Astrocyte (in vitro differentiated cells and primary cell): ENCODE measurements at regions not wholly inside any gene's neighbourhood (a gene's known extent, or its start where the extent isn't known, plus 50 kb on each side); places are given as distances from the start of the nearest gene placed in this dataset.
"Not testable (repeated sequence)": the region's sequence is repeated elsewhere in the genome, so short reads cannot be mapped to it uniquely, and the experiment has no call there.

Source experiments
- DNase-seq: peaks from one replicate; pipeline ENCODE4 v3.0.0-alpha.2; 2010; ENCODE audit warnings: low read depth
- FAIRE-seq: peaks from 2 replicates; lab custom pipeline; 2011; peaks lifted over from hg19 to GRCh38; lab: Jason Lieb, UNC
- H2AFZ ChIP-seq: 2 replicates; pipeline ENCODE4 v1.6.0; 2012; ENCODE audit warnings: low read depth, low read length, inconsistent platforms
- H3K27ac ChIP-seq: 2 replicates; pipeline ENCODE4 v1.5.1; 2011; ENCODE audit warnings: low read depth, low read length, inconsistent platforms
- H3K27me3 ChIP-seq: 2 replicates; pipeline ENCODE4 v1.6.0; 2011; ENCODE audit warnings: low read length, inconsistent platforms; ENCODE audit not compliant: insufficient read depth
- H3K36me3 ChIP-seq: 2 replicates; pipeline ENCODE4 v1.5.1; 2011; ENCODE audit warnings: low read length, inconsistent platforms; ENCODE audit not compliant: insufficient read depth
- H3K4me1 ChIP-seq: 2 replicates; pipeline ENCODE4 v1.5.1; 2011; ENCODE audit warnings: low read length, inconsistent platforms; ENCODE audit not compliant: insufficient read depth
- H3K4me2 ChIP-seq: 2 replicates; pipeline ENCODE4 v1.6.0; 2012; ENCODE audit warnings: low read length, inconsistent platforms
- H3K4me3 ChIP-seq: 2 replicates; pipeline ENCODE4 v1.5.1; 2011; ENCODE audit warnings: low read depth, mild to moderate bottlenecking, low read length, inconsistent platforms; ENCODE audit not compliant: insufficient read depth
- H3K79me2 ChIP-seq: 2 replicates; pipeline ENCODE4 v1.6.0; 2012; ENCODE audit warnings: mild to moderate bottlenecking, low read length, inconsistent platforms; ENCODE audit not compliant: insufficient read depth
- H3K9ac ChIP-seq: 2 replicates; pipeline ENCODE4 v1.6.0; 2012; ENCODE audit warnings: mild to moderate bottlenecking, low read length, inconsistent platforms
- H3K9me3 ChIP-seq: 2 replicates; pipeline ENCODE4 v1.5.1; 2012; ENCODE audit warnings: low read depth, mild to moderate bottlenecking, low read length, inconsistent platforms; ENCODE audit not compliant: insufficient read depth
- H4K20me1 ChIP-seq: 2 replicates; pipeline ENCODE4 v1.6.0; 2012; ENCODE audit warnings: low read length, inconsistent platforms; ENCODE audit not compliant: insufficient read depth
- H3K27ac Mint-ChIP-seq: one replicate; pipeline ENCODE4 v1.8.0; 2021; ENCODE audit warnings: mild to moderate bottlenecking, mixed read lengths; ENCODE audit not compliant: unreplicated experiment
- H3K27me3 Mint-ChIP-seq: one replicate; pipeline ENCODE4 v1.8.0; 2021; ENCODE audit warnings: low read depth, mixed read lengths; ENCODE audit not compliant: unreplicated experiment
- H3K36me3 Mint-ChIP-seq: one replicate; pipeline ENCODE4 v1.8.0; 2021; ENCODE audit warnings: low read depth, mixed read lengths; ENCODE audit not compliant: unreplicated experiment
- H3K4me1 Mint-ChIP-seq: one replicate; pipeline ENCODE4 v1.8.0; 2021; ENCODE audit warnings: low read depth, mixed read lengths; ENCODE audit not compliant: unreplicated experiment
- H3K4me3 Mint-ChIP-seq: one replicate; pipeline ENCODE4 v1.8.0; 2021; ENCODE audit warnings: mild to moderate bottlenecking, moderate library complexity, mixed read lengths; ENCODE audit not compliant: unreplicated experiment
- H3K9me3 Mint-ChIP-seq: one replicate; pipeline ENCODE4 v1.8.0; 2021; ENCODE audit warnings: mild to moderate bottlenecking, mixed read lengths; ENCODE audit not compliant: unreplicated experiment
- EZH2 ChIP-seq: IDR thresholded peaks from 2 replicates; pipeline ENCODE4 v1.6.1; 2012; ENCODE audit warnings: mild to moderate bottlenecking, low read length, inconsistent platforms; ENCODE audit not compliant: insufficient read depth
- TF ChIP-seq, protein P1 (sequence below): IDR thresholded peaks from 2 replicates; pipeline ENCODE4 v1.5.1; 2011; ENCODE audit warnings: low read depth, mild to moderate bottlenecking, inconsistent platforms, low read length, moderate library complexity; ENCODE audit not compliant: insufficient read depth

DNA sequence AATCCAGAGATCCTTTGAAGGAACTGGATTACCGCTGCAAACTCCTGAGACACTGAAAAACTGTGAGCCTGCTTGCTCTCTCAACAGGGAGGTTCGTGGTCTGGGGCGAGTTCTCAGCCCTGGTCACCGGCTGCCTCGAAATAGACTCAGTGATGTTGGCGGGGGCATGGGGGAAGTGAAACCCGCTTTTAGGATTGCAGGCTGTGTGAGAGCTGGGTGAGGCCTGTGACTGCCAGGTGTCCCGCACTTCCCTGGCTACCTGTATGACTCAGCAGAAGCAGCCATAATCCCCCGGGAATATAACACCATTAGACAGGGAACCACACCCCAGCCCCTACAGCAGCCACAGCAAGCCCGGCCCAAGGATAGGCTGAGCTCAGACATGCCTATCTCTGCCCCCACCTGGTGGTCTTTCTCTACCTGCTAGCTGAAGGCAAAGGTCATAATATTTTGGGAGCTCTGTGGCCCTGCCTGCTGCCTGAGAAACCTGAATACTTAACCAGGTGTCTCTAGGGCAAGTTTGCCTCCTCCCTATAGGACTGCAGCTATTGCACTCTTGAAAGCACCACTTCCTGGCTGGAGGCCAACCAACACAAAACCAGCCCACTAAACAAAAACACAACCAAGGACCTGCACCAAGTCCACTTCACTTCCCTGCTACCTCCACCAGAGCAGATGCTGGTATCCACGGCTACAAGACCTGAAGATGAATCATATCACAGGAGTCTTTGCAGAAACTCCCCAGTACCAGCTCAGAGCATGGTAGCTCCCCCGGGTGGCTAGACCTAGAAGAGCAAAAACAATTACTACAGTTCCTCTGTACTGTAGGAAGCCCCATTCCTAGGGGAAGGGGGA is 202.0 kb downstream of the RRAGB start:
- Mint-ChIP-seq H3K4me1 (no peaks in the 10 kb centered on the region), H3K27ac (no peak overlapping the region), H3K4me3 (no peak overlapping the region), H3K9me3 (no peaks in the 10 kb centered on the region), H3K27me3 (no peaks in the 10 kb centered on the region), H3K36me3 (no peaks in the 10 kb centered on the region)
- Histone ChIP-seq H2AFZ (no peak overlapping the region), H3K27me3 (no peaks in the 10 kb centered on the region), H4K20me1 (no peaks in the 10 kb centered on the region), H3K79me2 (no peaks in the 10 kb centered on the region), H3K36me3 (no peaks in the 10 kb centered on the region), H3K4me2 (no peak overlapping the region), H3K9me3 (no peaks in the 10 kb centered on the region), H3K4me1 (no peaks in the 10 kb centered on the region), H3K4me3 (no peak overlapping the region), H3K27ac (no peak overlapping the region), H3K9ac (no peak overlapping the region)
- DNase-seq (no peak), FAIRE-seq (no peak)
- TF ChIP-seq EZH2, result no peak
- TF ChIP-seq, protein P1, sequence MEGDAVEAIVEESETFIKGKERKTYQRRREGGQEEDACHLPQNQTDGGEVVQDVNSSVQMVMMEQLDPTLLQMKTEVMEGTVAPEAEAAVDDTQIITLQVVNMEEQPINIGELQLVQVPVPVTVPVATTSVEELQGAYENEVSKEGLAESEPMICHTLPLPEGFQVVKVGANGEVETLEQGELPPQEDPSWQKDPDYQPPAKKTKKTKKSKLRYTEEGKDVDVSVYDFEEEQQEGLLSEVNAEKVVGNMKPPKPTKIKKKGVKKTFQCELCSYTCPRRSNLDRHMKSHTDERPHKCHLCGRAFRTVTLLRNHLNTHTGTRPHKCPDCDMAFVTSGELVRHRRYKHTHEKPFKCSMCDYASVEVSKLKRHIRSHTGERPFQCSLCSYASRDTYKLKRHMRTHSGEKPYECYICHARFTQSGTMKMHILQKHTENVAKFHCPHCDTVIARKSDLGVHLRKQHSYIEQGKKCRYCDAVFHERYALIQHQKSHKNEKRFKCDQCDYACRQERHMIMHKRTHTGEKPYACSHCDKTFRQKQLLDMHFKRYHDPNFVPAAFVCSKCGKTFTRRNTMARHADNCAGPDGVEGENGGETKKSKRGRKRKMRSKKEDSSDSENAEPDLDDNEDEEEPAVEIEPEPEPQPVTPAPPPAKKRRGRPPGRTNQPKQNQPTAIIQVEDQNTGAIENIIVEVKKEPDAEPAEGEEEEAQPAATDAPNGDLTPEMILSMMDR, result no peak

DNA sequence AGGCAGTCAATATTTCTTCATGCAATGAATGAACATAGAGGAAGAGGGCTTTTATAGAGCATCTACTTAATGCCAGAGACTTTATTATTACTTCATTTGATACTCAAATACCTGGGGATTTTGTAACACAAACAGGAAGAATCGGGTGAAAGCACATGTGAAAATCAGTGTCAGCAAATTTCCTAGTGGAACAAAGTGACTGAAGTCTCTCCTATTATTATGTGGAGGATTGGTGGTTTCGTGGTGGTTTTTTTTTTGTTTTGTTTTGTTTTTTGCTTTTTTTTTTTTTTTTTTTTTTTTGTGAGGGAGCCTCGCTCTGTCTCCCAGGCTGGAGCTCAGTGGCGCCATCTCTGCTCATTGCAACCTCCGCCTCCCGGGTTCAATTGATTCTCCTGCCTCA is 207.0 kb downstream of the RRAGB start:
- no peak for FAIRE-seq
- Mint-ChIP-seq H3K27me3 (no peaks in the 10 kb centered on the region), H3K9me3 (peaks cover 2% of the 10 kb centered on the region), H3K4me1 (no peaks in the 10 kb centered on the region), H3K36me3 (no peaks in the 10 kb centered on the region), H3K27ac (no peak overlapping the region), H3K4me3 (no peak overlapping the region)
- Histone ChIP-seq H3K27ac (no peak overlapping the region), H3K27me3 (no peaks in the 10 kb centered on the region), H3K9ac (no peak overlapping the region), H2AFZ (no peak overlapping the region), H3K4me1 (no peaks in the 10 kb centered on the region), H3K4me2 (no peak overlapping the region), H3K36me3 (no peaks in the 10 kb centered on the region), H3K79me2 (no peaks in the 10 kb centered on the region), H3K4me3 (no peak overlapping the region), H3K9me3 (no peaks in the 10 kb centered on the region), H4K20me1 (no peaks in the 10 kb centered on the region)
- no peak for DNase-seq
- TF ChIP-seq, protein P1, result no peak
- TF ChIP-seq EZH2, result no peak

DNA sequence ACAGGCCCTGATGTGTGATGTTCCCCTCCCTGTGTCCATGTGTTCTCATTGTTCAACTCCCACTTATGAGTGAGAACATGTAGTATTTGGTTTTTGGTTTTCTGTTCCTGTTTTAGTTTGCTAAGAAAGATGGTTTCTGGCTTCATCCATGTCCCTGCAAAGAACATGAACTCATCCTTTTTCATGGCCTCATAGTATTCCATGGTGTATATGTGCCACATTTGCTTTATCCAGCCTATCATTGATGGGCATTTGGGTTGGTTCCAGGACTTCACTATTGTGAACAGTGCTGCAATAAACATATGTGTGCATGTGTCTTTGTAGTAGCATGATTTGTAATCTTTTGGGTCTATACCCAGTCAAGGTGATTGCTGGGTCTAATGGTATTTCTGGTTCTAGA is 211.0 kb downstream of the RRAGB start:
- H3K27ac ChIP-seq, H3K4me3 Mint-ChIP-seq, H3K36me3 ChIP-seq, H3K36me3 Mint-ChIP-seq, H3K9me3 ChIP-seq, H3K27ac Mint-ChIP-seq, H3K9ac ChIP-seq, H4K20me1 ChIP-seq, H2AFZ ChIP-seq, H3K27me3 Mint-ChIP-seq, H3K4me3 ChIP-seq, H3K4me2 ChIP-seq, H3K4me1 ChIP-seq, H3K9me3 Mint-ChIP-seq, H3K4me1 Mint-ChIP-seq, H3K27me3 ChIP-seq, H3K79me2 ChIP-seq, DNase-seq: not testable (repeated sequence)
- FAIRE-seq, result peak; percentile 20
